Uterus (tissue), 2 donors: ENCODE measurements at regions not wholly inside any gene's neighbourhood (a gene's known extent, or its start where the extent isn't known, plus 50 kb on each side); places are given as distances from the start of the nearest gene placed in this dataset.

Experiments
- POLR2A ChIP-seq, 2 donors: fragments of 450-650 bp; IDR thresholded peaks; one replicate each; pipeline ENCODE4 v1.6.1; 2016; ENCODE audit warnings: antibody characterized with exemption in 2 of 2, mild to moderate bottlenecking in 1 of 2, moderate library complexity in 1 of 2
- TF ChIP-seq, protein P1 (sequence below), 4 experiments: fragments of 200-600 bp in 2 of 4; fragments of 450-650 bp in 2 of 4; sonication (generic) in 2 of 4; IDR thresholded peaks; one replicate each; pipeline ENCODE4 v1.5.1; 2016 to 2019; ENCODE audit warnings: antibody characterized with exemption in 4 of 4, mild to moderate bottlenecking in 2 of 4, moderate library complexity in 1 of 4

GRCh38 chr18:78531637-78532036, 448.0 kb upstream of the SALL3 start:
- TF ChIP-seq, protein P1, sequence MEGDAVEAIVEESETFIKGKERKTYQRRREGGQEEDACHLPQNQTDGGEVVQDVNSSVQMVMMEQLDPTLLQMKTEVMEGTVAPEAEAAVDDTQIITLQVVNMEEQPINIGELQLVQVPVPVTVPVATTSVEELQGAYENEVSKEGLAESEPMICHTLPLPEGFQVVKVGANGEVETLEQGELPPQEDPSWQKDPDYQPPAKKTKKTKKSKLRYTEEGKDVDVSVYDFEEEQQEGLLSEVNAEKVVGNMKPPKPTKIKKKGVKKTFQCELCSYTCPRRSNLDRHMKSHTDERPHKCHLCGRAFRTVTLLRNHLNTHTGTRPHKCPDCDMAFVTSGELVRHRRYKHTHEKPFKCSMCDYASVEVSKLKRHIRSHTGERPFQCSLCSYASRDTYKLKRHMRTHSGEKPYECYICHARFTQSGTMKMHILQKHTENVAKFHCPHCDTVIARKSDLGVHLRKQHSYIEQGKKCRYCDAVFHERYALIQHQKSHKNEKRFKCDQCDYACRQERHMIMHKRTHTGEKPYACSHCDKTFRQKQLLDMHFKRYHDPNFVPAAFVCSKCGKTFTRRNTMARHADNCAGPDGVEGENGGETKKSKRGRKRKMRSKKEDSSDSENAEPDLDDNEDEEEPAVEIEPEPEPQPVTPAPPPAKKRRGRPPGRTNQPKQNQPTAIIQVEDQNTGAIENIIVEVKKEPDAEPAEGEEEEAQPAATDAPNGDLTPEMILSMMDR (IDR thresholded peaks at IDR 0.05), result no peak
- no peak for TF ChIP-seq POLR2A (IDR thresholded peaks at IDR 0.05)
